A549 (cell line): ENCODE measurements at regions not wholly inside any gene's neighbourhood (a gene's known extent, or its start where the extent isn't known, plus 50 kb on each side); places are given as distances from the start of the nearest gene placed in this dataset.

ENCODE experiments used
- EP300 ChIP-seq, 2 experiments: fragments of >200 bp; sonication (Bioruptor Twin); formaldehyde crosslinking; IDR thresholded peaks; 2 replicates in 1 of 2; 3 replicates in 1 of 2; pipeline ENCODE4 v1.6.1; 2016 to 2017
- ESRRA ChIP-seq: fragments of 150-350 bp; IDR thresholded peaks from 2 replicates; pipeline ENCODE4 v1.6.1; 2014; ENCODE audit warnings: mild to moderate bottlenecking, low read length, borderline replicate concordance
- FOSL2 ChIP-seq, 2 experiments: fragments of 450-650 bp in 1 of 2; fragments of >200 bp in 1 of 2; sonication (Bioruptor Twin) in 1 of 2; formaldehyde crosslinking; IDR thresholded peaks; 2 replicates each; pipeline versions ENCODE4 v1.5.0 to v1.6.1; 2016 to 2020; ENCODE audit warnings: mild to moderate bottlenecking in 1 of 2, moderate library complexity in 1 of 2
- JUN ChIP-seq, 2 experiments: fragments of >200 bp; sonication (Bioruptor Twin); formaldehyde crosslinking; IDR thresholded peaks; 2 replicates in 1 of 2; 3 replicates in 1 of 2; pipeline ENCODE4 v1.6.1; 2016 to 2017
- POLR2A ChIP-seq: IDR thresholded peaks from 2 replicates; pipeline ENCODE4 v1.6.1; 2012; ENCODE audit warnings: mild to moderate bottlenecking, low read length
- RAD21 ChIP-seq, 2 experiments: fragments of >200 bp in 1 of 2; sonication (Bioruptor Twin) in 1 of 2; formaldehyde crosslinking in 1 of 2; IDR thresholded peaks in 1 of 2; conservative IDR thresholded peaks in 1 of 2; 2 replicates in 1 of 2; 3 replicates in 1 of 2; pipeline ENCODE4 v1.6.1; 2012 to 2018; ENCODE audit warnings: inconsistent platforms in 1 of 2
- RCOR1 ChIP-seq: fragments of 150-350 bp; IDR thresholded peaks from 2 replicates; pipeline ENCODE4 v1.6.1; 2014; ENCODE audit warnings: antibody characterized with exemption, low read length, low read depth
- ZFP36 ChIP-seq: fragments of 450-650 bp; IDR thresholded peaks from 2 replicates; pipeline ENCODE4 v1.6.1; 2014; ENCODE audit warnings: borderline replicate concordance; ENCODE audit not compliant: partially characterized antibody
- TF ChIP-seq, protein P1 (sequence below): fragments of >200 bp; sonication (Bioruptor Twin); formaldehyde crosslinking; IDR thresholded peaks from 3 replicates; pipeline ENCODE4 v1.5.1; 2016
- TF ChIP-seq, protein P2 (sequence below): fragments of 450-650 bp; IDR thresholded peaks from 2 replicates; pipeline ENCODE4 v1.6.1; 2014; ENCODE audit warnings: antibody characterized with exemption
- TF ChIP-seq, protein P3 (sequence below): IDR thresholded peaks from 2 replicates; pipeline ENCODE4 v1.6.1; 2012
- TF ChIP-seq, protein P4 (sequence below): fragments of 200-600 bp; sonication (generic); IDR thresholded peaks from 2 replicates; pipeline ENCODE4 v1.6.1; 2016; ENCODE audit warnings: antibody characterized with exemption, mild to moderate bottlenecking, moderate library complexity

DNA sequence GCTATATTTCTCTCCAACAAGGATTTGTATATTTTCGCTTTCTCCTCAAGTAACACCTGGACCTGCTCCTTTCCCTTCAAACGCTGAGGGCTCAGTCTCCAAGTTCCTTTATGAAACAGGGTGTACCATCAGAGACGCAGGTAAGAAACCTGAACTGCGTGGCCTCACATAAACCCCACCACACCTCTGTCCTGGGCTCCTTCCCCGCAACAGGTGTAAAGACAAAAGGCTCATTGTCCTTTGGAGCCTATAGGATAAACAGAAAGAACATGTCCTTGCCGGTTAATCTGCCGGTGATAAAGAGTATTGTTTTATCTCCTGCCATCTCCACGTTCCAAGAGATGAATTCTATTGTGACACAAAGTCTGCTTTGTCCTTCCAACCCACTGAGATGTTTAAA lies 111.8 kb upstream of the ADAMTS9 start:
- TF ChIP-seq, protein P1, sequence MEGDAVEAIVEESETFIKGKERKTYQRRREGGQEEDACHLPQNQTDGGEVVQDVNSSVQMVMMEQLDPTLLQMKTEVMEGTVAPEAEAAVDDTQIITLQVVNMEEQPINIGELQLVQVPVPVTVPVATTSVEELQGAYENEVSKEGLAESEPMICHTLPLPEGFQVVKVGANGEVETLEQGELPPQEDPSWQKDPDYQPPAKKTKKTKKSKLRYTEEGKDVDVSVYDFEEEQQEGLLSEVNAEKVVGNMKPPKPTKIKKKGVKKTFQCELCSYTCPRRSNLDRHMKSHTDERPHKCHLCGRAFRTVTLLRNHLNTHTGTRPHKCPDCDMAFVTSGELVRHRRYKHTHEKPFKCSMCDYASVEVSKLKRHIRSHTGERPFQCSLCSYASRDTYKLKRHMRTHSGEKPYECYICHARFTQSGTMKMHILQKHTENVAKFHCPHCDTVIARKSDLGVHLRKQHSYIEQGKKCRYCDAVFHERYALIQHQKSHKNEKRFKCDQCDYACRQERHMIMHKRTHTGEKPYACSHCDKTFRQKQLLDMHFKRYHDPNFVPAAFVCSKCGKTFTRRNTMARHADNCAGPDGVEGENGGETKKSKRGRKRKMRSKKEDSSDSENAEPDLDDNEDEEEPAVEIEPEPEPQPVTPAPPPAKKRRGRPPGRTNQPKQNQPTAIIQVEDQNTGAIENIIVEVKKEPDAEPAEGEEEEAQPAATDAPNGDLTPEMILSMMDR, result no peak
- TF ChIP-seq JUN (IDR thresholded peaks at IDR 0.05) (no peak), EP300 (IDR thresholded peaks at IDR 0.05) (no peak), ZFP36 (no peak), FOSL2 (IDR thresholded peaks at IDR 0.05) (no peak), FOSL2 (CRISPR knock-in tag; IDR thresholded peaks at IDR 0.05) (no peak), RCOR1 (no peak), POLR2A (no peak), RAD21 (conservative IDR thresholded peaks at IDR 0.05 in 1 of 2, IDR thresholded peaks at IDR 0.05 in 1 of 2) (no peak), ESRRA (no peak)
- TF ChIP-seq, protein P2, sequence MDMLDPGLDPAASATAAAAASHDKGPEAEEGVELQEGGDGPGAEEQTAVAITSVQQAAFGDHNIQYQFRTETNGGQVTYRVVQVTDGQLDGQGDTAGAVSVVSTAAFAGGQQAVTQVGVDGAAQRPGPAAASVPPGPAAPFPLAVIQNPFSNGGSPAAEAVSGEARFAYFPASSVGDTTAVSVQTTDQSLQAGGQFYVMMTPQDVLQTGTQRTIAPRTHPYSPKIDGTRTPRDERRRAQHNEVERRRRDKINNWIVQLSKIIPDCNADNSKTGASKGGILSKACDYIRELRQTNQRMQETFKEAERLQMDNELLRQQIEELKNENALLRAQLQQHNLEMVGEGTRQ, result no peak
- TF ChIP-seq, protein P3, sequence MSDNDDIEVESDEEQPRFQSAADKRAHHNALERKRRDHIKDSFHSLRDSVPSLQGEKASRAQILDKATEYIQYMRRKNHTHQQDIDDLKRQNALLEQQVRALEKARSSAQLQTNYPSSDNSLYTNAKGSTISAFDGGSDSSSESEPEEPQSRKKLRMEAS, result no peak
- TF ChIP-seq, protein P4, sequence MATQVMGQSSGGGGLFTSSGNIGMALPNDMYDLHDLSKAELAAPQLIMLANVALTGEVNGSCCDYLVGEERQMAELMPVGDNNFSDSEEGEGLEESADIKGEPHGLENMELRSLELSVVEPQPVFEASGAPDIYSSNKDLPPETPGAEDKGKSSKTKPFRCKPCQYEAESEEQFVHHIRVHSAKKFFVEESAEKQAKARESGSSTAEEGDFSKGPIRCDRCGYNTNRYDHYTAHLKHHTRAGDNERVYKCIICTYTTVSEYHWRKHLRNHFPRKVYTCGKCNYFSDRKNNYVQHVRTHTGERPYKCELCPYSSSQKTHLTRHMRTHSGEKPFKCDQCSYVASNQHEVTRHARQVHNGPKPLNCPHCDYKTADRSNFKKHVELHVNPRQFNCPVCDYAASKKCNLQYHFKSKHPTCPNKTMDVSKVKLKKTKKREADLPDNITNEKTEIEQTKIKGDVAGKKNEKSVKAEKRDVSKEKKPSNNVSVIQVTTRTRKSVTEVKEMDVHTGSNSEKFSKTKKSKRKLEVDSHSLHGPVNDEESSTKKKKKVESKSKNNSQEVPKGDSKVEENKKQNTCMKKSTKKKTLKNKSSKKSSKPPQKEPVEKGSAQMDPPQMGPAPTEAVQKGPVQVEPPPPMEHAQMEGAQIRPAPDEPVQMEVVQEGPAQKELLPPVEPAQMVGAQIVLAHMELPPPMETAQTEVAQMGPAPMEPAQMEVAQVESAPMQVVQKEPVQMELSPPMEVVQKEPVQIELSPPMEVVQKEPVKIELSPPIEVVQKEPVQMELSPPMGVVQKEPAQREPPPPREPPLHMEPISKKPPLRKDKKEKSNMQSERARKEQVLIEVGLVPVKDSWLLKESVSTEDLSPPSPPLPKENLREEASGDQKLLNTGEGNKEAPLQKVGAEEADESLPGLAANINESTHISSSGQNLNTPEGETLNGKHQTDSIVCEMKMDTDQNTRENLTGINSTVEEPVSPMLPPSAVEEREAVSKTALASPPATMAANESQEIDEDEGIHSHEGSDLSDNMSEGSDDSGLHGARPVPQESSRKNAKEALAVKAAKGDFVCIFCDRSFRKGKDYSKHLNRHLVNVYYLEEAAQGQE, result no peak
